ENCODE measurements at regions not wholly inside any gene's neighbourhood (a gene's known extent, or its start where the extent isn't known, plus 50 kb on each side); places are given as distances from the start of the nearest gene placed in this dataset.

- no peak for TF ChIP-seq ATF2 (CRISPR knock-in tag; IDR thresholded peaks at IDR 0.05; ENCODE audit: borderline replicate concordance, low read depth)
- TF ChIP-seq CTCF (IDR thresholded peaks at IDR 0.05): no peak
- TF ChIP-seq ZNF263 (CRISPR knock-in tag; IDR thresholded peaks at IDR 0.05; ENCODE audit: low read depth): no peak
- TF ChIP-seq HMGXB4 (CRISPR knock-in tag; IDR thresholded peaks at IDR 0.05): no peak
- TF ChIP-seq SMAD3 (CRISPR knock-in tag; IDR thresholded peaks at IDR 0.05; ENCODE audit: borderline replicate concordance): no peak
- TF ChIP-seq E2F1 (CRISPR knock-in tag; IDR thresholded peaks at IDR 0.05): no peak
- no peak for TF ChIP-seq MAX (CRISPR knock-in tag; IDR thresholded peaks at IDR 0.05)
- TF ChIP-seq ZSCAN18 (CRISPR knock-in tag; IDR thresholded peaks at IDR 0.05): no peak
- TF ChIP-seq E2F5 (CRISPR knock-in tag; IDR thresholded peaks at IDR 0.05): no peak
- no peak for TF ChIP-seq CBFB (CRISPR knock-in tag; IDR thresholded peaks at IDR 0.05; ENCODE audit: low read depth)
- TF ChIP-seq ZBTB43 (CRISPR knock-in tag; IDR thresholded peaks at IDR 0.05): no peak
- no peak for TF ChIP-seq KAT7 (CRISPR knock-in tag; IDR thresholded peaks at IDR 0.05; ENCODE audit: borderline replicate concordance)
- no peak for TF ChIP-seq E2F4 (CRISPR knock-in tag; IDR thresholded peaks at IDR 0.05; ENCODE audit: borderline replicate concordance, low read depth)
These were observed 217.2 kb downstream of the NR4A2 start for GRCh38 chr2:156115338-156115737.
